PC-9 (cell line): ENCODE measurements at regions not wholly inside any gene's neighbourhood (a gene's known extent, or its start where the extent isn't known, plus 50 kb on each side); places are given as distances from the start of the nearest gene placed in this dataset.

Source experiments
- EZH2 ChIP-seq: fragments of 200-600 bp; sonication (generic); IDR thresholded peaks from 2 replicates; pipeline ENCODE4 v1.8.0; 2017; ENCODE audit warnings: antibody characterized with exemption, low read depth
- TF ChIP-seq, protein P1 (sequence below): fragments of 200-600 bp; sonication (generic); conservative IDR thresholded peaks from 2 replicates; pipeline ENCODE4 v1.6.1; 2017; ENCODE audit warnings: mixed run types, antibody characterized with exemption, mild to moderate bottlenecking, moderate library complexity

DNA sequence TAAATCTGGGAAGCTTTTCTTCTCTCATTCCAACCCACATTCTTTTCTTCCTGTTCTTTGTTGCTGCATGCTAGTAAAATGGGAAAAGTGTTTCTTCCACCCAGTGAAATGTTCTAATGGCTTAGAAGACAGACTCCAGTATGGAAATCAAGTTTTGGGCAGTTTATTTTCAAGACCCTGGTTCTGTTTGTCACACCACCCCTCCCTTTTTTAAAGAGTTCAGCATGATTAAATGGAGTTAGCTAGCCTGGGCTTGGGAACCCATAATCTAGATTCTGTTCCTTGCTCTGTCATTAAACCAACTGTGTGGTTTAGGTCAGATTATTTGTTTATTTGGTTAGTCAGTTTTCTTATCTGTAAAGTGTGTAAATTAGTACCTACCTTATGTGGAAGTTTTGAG, 151.8 kb upstream of the NT5C1B start:
- TF ChIP-seq, protein P1, sequence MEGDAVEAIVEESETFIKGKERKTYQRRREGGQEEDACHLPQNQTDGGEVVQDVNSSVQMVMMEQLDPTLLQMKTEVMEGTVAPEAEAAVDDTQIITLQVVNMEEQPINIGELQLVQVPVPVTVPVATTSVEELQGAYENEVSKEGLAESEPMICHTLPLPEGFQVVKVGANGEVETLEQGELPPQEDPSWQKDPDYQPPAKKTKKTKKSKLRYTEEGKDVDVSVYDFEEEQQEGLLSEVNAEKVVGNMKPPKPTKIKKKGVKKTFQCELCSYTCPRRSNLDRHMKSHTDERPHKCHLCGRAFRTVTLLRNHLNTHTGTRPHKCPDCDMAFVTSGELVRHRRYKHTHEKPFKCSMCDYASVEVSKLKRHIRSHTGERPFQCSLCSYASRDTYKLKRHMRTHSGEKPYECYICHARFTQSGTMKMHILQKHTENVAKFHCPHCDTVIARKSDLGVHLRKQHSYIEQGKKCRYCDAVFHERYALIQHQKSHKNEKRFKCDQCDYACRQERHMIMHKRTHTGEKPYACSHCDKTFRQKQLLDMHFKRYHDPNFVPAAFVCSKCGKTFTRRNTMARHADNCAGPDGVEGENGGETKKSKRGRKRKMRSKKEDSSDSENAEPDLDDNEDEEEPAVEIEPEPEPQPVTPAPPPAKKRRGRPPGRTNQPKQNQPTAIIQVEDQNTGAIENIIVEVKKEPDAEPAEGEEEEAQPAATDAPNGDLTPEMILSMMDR: no peak
- TF ChIP-seq EZH2: no peak
